Limb (tissue), 2 donors: ENCODE measurements at regions not wholly inside any gene's neighbourhood (a gene's known extent, or its start where the extent isn't known, plus 50 kb on each side); places are given as distances from the start of the nearest gene placed in this dataset.
A peak's percentile ranks its signal among the peaks of the same experiment; 100 is the strongest.

ENCODE experiments used
- DNase-seq, 2 donors: peaks; one replicate each; pipeline ENCODE4 v3.0.0-alpha.2; 2016; ENCODE audit errors: extremely low spot score in 2 of 2

DNA sequence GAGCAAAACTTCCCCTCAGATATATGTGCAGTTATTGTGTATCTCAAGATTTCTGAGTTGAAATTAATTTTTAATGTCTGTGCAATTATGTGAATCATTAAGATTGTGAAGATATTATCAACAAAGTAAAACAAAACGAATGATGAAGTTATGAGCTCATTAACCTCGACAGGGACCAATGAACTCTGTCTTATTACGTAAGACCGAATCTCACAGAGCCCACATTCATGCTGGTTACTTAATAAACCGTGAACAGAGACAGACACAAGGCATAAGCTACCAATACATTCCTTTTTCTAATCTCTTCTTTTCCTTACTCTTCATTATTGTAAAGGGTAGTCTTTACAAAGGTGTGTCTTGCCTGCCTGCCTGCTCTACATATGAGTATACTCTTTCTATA lies 568.7 kb downstream of the RPS29 start:
- no peak for DNase-seq

GRCh38 chr14:49016381-49016780 lies 569.8 kb downstream of the RPS29 start:
- DNase-seq = no peak

- DNase-seq = peak in 1 of 2 donors; percentile 42
Measured at GRCh38 chr14:49014476-49014875, 571.7 kb downstream of the RPS29 start.

GRCh38 chr14:49008363-49008762 lies 577.8 kb downstream of the RPS29 start:
- no peak for DNase-seq

DNA sequence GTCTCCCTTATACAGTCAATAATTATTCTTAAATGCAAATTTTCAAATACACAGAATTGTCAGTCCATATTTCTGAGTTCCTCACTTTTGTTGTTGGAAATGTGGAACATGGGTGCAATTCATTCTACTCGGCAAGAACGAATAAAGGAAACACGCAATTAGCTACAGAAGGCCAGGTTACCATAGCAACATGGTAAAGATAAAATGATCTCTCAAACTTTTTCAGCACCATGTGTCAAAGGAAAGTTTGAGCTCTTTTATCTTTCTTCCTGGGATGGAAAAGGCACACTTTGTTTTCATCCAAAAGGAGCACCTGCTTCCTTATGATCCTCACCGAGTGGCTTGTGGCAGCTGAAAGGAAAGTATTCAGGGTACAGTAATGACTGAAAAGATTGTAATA lies 595.0 kb downstream of the RPS29 start:
- no peak for DNase-seq

- no peak for DNase-seq
Measured at GRCh38 chr14:48983351-48983888, 602.8 kb downstream of the RPS29 start.

DNA sequence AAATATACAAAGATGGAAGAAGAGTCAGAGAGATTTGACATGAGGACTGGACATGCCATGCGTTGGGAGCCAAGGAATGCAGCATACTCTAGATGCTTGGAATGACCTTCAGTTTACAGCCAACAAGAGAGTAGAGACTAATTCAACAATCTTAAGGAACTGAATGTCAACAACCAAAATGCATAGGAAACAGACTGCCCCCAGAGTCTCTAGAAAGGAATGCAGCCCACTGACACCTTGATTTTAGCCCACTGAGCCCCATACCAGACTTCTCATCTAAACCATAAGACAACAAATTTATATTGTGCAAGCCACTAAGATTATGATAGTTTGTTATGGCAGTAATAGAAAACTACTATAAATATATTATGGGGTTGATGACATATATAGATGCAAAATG lies 611.2 kb downstream of the RPS29 start:
- no peak for DNase-seq

GRCh38 chr14:48973151-48973550 lies 613.0 kb downstream of the RPS29 start:
- no peak for DNase-seq

DNA sequence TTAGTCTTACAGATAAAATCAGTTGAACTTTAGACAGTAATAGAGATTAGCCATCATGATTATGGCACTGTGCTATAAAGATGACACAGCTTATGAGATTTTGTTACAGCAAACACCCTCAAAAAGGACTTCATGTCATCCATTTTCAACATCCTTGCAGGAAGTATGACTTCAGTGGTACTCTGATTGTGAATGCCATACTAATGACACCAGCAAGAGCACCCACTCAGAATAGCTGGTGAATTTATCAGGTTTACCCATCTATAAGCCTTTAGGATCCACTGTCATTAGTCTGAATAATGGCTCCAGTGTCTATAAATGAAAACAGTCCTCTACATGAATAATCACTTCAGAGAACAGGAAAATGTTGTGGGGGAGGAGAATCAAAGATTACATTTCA lies 615.2 kb downstream of the RPS29 start:
- no peak for DNase-seq

GRCh38 chr14:48967419-48967818 lies 618.8 kb downstream of the RPS29 start:
- no peak for DNase-seq

- no peak for DNase-seq
Measured at GRCh38 chr14:48963231-48963790, 622.9 kb downstream of the RPS29 start.

GRCh38 chr14:48957486-48957885 lies 628.7 kb downstream of the RPS29 start:
- no peak for DNase-seq

GRCh38 chr14:48955857-48956256 lies 630.3 kb downstream of the RPS29 start:
- no peak for DNase-seq

DNA sequence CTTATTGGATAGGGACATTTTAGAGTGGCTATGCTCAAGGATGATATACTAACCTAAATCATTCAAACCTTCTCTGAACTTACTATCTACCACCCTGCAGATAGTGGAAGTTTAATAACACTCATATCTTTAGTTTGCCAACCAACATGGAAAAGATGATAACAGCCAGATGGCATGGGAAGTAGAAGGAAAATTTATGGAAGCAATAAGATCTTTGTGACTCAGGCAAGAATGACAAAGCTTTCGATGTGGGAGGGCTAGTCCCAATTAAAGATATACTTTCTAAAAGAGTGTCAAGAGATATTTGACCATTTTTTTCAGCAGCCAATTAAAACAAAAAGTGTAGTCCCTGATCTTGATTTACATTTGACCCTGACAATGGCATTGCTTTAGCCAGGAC lies 631.7 kb downstream of the RPS29 start:
- DNase-seq = no peak

GRCh38 chr14:48944809-48945208 lies 641.4 kb downstream of the RPS29 start:
- no peak for DNase-seq

DNA sequence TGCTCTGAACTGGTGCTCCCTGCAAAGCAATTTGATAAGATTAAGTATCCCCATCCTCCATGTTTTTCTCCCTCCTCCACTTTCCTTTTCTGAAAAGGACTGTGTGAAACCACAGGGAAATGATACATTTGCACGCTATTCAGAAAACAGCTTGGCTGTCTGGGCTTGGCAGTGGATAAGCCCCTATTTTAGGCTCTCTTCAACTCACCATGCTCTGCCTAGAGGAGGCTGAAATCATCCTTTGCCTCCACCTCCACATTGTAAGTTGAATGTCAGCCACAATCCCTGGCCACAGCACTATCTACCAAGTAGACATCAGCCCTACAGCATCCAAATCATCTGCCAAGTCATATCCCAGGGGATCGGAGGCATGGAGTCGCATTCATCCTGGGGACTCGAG lies 642.3 kb downstream of the RPS29 start:
- no peak for DNase-seq

- DNase-seq = peak in 1 of 2 donors; percentile 19
Measured at GRCh38 chr14:48937541-48938195, 648.5 kb downstream of the RPS29 start.

DNA sequence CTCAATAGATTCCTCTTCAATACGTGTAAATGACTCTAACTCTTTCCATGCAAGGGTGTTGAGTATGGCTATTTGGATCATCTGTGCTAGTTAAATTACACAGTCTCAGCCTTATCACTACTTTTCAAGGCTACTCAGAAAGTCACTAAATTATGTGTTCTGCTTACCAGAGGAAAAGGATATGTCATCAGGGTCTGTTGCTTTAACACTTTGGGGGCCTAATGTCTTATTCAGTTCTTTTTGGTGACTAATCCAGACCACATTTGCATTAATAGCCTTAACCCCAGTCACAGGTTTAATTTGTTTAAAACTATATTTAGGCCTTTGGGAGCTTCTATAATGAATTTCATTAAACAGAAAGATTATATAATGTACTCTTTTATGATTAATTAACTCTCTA lies 649.3 kb downstream of the RPS29 start:
- no peak for DNase-seq

DNA sequence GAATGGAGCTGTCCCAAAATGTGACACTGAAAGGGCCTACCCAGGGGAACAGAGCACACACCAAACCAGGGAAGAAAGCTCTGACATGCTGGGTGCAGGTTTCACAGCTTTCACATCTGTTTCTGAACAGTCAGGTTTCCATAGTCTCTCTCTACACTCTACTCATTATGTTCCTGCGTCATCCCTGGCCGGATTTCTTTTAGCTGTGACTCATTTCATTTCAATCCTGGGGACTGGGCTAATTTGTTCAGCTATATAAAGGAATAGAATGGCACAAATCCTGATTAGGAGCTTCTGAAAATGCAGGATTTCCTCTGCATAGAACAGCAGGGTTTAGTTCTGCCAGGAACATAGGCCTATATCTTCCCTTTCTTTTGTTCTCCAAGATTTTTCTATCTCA lies 649.8 kb downstream of the RPS29 start:
- DNase-seq = no peak

DNA sequence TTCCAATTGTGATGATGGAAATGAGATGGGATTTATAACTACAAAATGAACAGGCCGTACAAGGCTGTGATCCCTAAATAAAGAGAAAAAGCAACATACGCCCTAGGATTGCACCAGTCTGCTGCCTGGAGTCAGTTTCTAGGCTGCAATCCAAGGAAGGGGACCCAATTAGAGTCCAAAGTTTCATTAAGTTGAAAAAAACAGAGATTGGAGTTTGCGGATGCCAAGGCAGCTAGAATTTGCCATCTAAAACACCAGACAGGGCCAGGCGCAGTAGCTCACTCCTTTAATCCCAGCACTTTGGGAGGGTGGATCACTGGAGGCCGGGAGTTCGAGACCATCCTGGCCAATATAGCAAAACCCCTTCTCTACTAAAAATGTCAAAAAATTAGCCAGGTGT lies 661.0 kb downstream of the RPS29 start:
- DNase-seq = no peak

DNA sequence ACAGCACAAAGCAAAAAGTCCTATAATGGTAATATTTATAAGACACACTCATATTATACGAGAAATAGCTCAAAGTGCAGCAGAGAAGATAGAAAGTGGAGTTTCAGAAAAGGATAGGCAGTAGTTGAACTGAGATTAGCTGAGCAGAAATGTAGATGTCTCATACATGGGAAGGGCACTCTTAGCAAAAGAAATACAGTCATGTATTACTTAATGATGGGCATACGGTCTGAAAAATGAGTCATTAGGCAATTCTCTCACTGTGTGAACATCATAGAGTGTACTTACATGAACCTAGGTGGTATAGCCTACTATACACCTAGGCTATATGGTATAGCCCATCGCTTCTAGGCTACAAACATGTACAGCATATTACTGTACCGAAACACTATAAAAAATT lies 671.3 kb downstream of the RPS29 start:
- DNase-seq = no peak

DNA sequence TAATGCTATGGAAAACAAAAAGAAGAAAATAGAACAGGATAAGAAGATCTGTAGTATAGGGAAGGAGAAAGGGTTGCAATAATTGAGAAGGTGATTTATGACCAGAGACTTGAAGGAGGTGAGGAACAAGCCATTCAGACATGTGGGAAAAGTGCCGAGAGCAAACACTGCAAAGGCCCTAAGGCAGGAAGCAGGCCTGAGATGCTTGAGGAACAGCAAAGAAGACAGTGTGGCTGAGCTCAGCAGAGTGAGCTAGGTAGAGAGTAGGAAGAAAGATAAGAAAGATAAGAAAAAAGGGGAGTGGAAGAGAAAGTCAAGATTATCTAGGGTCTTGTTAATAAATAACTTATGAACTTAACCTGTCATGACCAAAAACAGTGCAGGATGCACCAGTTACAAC lies 671.8 kb downstream of the RPS29 start:
- no peak for DNase-seq

DNA sequence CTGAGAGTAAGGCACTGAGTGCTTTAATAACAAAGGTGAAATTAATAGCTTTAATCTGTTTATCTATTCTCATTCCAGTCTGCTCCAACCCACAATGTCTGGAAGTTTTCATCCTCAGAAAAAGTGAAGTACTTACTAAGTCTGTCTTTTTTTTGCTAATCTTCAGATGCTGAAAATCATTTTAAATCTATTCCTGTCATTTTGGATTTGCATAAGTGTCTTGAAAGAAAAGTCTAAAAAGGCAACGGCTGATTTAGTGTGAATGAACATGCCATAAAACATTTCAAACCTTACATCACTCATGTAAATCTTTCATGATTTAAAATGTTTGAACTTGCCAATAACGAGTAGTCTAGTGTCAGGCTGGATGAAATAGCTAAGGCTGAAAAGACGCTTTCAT lies 685.6 kb downstream of the RPS29 start:
- DNase-seq = no peak
